Heart right ventricle (tissue), 16 donors: ENCODE measurements at regions not wholly inside any gene's neighbourhood (a gene's known extent, or its start where the extent isn't known, plus 50 kb on each side); places are given as distances from the start of the nearest gene placed in this dataset.

Experiments
- ATAC-seq, 8 donors: fragments of 200-7000 bp; cut with Tn5 transposase; one replicate each; pipeline ENCODE4 v1.9.1; 2020; ENCODE audit warnings: mild to moderate bottlenecking in 8 of 8, moderate library complexity in 8 of 8, moderate number of reproducible peaks in 1 of 8
- DNase-seq, 2 donors: peaks; one replicate each; pipeline ENCODE4 v3.0.0-alpha.2; 2020
- H3K27ac ChIP-seq, 10 donors: fragments of 200-600 bp; sonication (generic) in 2 of 10; one replicate each; pipeline versions ENCODE4 v1.5.0 to v1.8.0; 2020 to 2022; ENCODE audit warnings: mild to moderate bottlenecking in 3 of 10
- H3K27me3 ChIP-seq, 7 donors: fragments of 200-600 bp; one replicate each; pipeline ENCODE4 v1.8.0; 2021 to 2022; ENCODE audit warnings: mild to moderate bottlenecking in 2 of 7
- H3K36me3 ChIP-seq, 9 donors: fragments of 200-600 bp; sonication (generic) in 1 of 9; one replicate each; pipeline versions ENCODE4 v1.5.0 to v1.8.0; 2020 to 2022; ENCODE audit warnings: mild to moderate bottlenecking in 2 of 9
- H3K4me1 ChIP-seq, 9 donors: fragments of 200-600 bp; sonication (generic) in 1 of 9; one replicate each; pipeline versions ENCODE4 v1.5.0 to v1.8.0; 2020 to 2022; ENCODE audit warnings: mild to moderate bottlenecking in 4 of 9
- H3K4me3 ChIP-seq, 10 donors: fragments of 200-600 bp; sonication (generic) in 2 of 10; one replicate each; pipeline versions ENCODE4 v1.5.0 to v1.8.0; 2020 to 2022; ENCODE audit warnings: mild to moderate bottlenecking in 7 of 10, moderate library complexity in 2 of 10
- H3K9me3 ChIP-seq, 11 donors: fragments of 200-600 bp in 10 of 11; sonication (generic) in 2 of 11; one replicate each; pipeline versions ENCODE4 v1.5.0 to v1.8.0; 2013 to 2022; ENCODE audit warnings: mild to moderate bottlenecking in 2 of 11, control low read depth in 1 of 11, moderate library complexity in 1 of 11
- WGBS, 2 donors: extraction: QIAGEN DNeasy Blood & Tissue Kit; methylation state at CpG; one replicate each; pipeline ENCODE4 v1.1.7; 2013; ENCODE audit warnings: inconsistent platforms in 1 of 2; 5-methylcytosine and 5-hydroxymethylcytosine counted together
- intact Hi-C, 10 donors: fragments of 100-400 bp; cut with DNase I; formaldehyde crosslinking; loops; one replicate each; pipeline versions ENCODE4 v1.11.1 to v1.14.2; 2022
- TF ChIP-seq, protein P1 (sequence below), 9 donors: fragments of 200-600 bp; sonication (generic) in 2 of 9; IDR thresholded peaks; one replicate each; pipeline versions ENCODE4 v1.5.0 to v1.8.0; 2021 to 2022; ENCODE audit warnings: antibody characterized with exemption in 9 of 9, mild to moderate bottlenecking in 5 of 9, moderate library complexity in 1 of 9
- donor health status: Arrhythmogenic right ventricular cardiomyopathy.
- donor health status: ischemic (EF 13 %, LVEDD 7.1; RV severe dilation, severe dysfunction).
- donor health status: healthy with polysubstance abuse.
- donor health status: DM: no; HTN: yes; CAD: no.
- donor health status: DM: no; HTN: no; CAD: no.
- donor health status: ischemic (EF 25% LVEDD 6.9; RV normal size, moderate dysfunction).
- donor health status: ischemic (EF 25% LVEDD 5.7; RV mildly dilated, moderate dysfunction).
- donor health status: healthy.
- donor health status: DM: yes; HTN: yes; CAD: no.
- donor health status: Ischemic cardiomyopathy.
- donor health status: ischemic (EF 35%, LVEDD 5.7; RV mildly dilated, moderate dysfunction).
- donor health status: nonischemic (EF 11% LVEDD 7.7; RV severe dilation, severe dysfunction).
- donor health status: DM: yes; HTN: yes; CAD: no.
- donor health status: PGD.
- donor health status: ischemic (EF 29% LVEDD 5.4; RV normal size, mild dysfunction).
- donor health status: nonischemic (EF 23%, LVEDD 6.1; RV moderate dilation, normal function).

DNA sequence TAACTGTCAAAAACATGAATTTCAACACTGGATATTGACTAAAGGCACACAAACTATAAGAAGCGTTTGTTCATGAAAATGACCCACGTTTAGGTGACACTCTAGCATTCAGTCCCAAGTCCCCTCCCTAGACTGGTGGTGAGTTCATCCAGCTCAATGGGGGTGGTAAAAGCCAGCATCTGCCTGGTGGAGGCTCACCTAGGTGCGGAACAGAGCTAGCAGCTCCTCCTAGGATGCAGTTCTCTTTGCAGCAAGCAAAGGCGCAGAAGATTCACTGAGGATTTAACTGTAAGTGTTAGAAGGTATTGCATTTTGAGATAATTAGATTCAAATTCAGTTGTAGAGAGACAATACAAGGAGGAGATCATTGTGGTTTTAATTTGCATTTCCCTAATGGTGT, 87.6 kb downstream of the VSTM2A start:
- DNase-seq, result no peak
- TF ChIP-seq, protein P1, sequence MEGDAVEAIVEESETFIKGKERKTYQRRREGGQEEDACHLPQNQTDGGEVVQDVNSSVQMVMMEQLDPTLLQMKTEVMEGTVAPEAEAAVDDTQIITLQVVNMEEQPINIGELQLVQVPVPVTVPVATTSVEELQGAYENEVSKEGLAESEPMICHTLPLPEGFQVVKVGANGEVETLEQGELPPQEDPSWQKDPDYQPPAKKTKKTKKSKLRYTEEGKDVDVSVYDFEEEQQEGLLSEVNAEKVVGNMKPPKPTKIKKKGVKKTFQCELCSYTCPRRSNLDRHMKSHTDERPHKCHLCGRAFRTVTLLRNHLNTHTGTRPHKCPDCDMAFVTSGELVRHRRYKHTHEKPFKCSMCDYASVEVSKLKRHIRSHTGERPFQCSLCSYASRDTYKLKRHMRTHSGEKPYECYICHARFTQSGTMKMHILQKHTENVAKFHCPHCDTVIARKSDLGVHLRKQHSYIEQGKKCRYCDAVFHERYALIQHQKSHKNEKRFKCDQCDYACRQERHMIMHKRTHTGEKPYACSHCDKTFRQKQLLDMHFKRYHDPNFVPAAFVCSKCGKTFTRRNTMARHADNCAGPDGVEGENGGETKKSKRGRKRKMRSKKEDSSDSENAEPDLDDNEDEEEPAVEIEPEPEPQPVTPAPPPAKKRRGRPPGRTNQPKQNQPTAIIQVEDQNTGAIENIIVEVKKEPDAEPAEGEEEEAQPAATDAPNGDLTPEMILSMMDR (IDR thresholded peaks at IDR 0.05), result no peak
- WGBS, 2 donors, result 70 to 71% methylated on average over 4 of the region's 4 CpGs
- Histone ChIP-seq H3K4me3 (no peak overlapping the region), H3K4me1 (no peaks in the 10 kb centered on the region), H3K36me3 (no peaks in the 10 kb centered on the region), H3K9me3 (peaks cover 0 to 8% (median 0%) of the 10 kb centered on the region in 11 donors), H3K27ac (no peak overlapping the region), H3K27me3 (no peaks in the 10 kb centered on the region)
- intact Hi-C loops, result loop anchor here in 1 of 10 donors (10.0 kb wide), 1 partner anchor 65 kb away; no protein-coding TSS in a partner anchor
- no peak for ATAC-seq

DNA sequence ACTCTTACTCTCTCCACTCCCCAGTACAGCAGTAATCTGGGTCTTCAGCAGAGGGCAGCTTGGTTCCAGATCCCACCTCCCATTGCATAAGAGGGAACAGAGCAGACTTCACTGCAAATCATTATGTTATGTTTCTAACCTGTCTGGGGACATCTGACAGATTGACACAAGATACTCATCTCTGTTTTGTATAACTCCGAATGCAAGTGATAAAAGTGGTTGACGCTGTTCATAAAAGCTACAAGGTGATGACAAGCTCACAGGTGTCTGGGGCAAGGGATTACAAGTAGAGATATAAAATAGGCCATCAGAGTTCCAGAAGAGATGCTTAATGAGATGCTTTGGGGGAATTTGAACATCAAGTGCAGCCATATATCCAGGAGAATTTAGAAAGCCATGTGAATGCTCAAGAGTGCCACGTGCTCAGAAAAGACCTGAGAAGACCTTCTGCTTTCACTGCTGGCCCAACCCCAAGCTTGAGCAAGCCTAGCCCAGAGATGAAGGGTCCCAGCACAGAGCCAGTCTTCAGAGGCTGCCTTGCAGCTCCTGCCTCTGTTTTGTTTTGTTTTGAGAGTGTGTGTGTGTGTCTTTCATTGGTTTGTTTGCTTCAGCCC, 80.6 kb downstream of the VSTM2A start:
- intact Hi-C loops, result no loop called here
- DNase-seq (no peak), ATAC-seq (no peak)
- Histone ChIP-seq H3K9me3 (no peaks in the 10 kb centered on the region), H3K27ac (no peak overlapping the region), H3K27me3 (no peaks in the 10 kb centered on the region), H3K36me3 (no peaks in the 10 kb centered on the region), H3K4me3 (no peak overlapping the region), H3K4me1 (no peaks in the 10 kb centered on the region)
- WGBS, 2 donors, result 49 to 55% methylated on average over 3 of the region's 3 CpGs
- TF ChIP-seq, protein P1 (IDR thresholded peaks at IDR 0.05), result no peak
